Kidney (tissue), 13 donors: ENCODE measurements at regions not wholly inside any gene's neighbourhood (a gene's known extent, or its start where the extent isn't known, plus 50 kb on each side); places are given as distances from the start of the nearest gene placed in this dataset.

ENCODE experiments used
- DNase-seq, 5 donors: peaks; one replicate each; pipeline ENCODE4 v3.0.0-alpha.2; 2013 to 2020
- FAIRE-seq: peaks from 2 replicates; lab custom pipeline; 2012; peaks lifted over from hg19 to GRCh38; lab: Jason Lieb, UNC
- H3K27ac ChIP-seq, 2 donors: one replicate each; pipeline ENCODE4 v1.7.0; 2013; ENCODE audit warnings: low read depth in 2 of 2, low read length in 2 of 2, inconsistent platforms in 1 of 2
- H3K27me3 ChIP-seq: one replicate; pipeline ENCODE4 v1.7.1; 2013; ENCODE audit warnings: low read length, inconsistent platforms; ENCODE audit not compliant: control insufficient read depth, insufficient read depth
- H3K36me3 ChIP-seq, 3 donors: one replicate each; pipeline versions ENCODE4 v1.7.0 to v1.7.1; 2013; ENCODE audit warnings: low read length in 3 of 3, control low read depth in 1 of 3, inconsistent platforms in 1 of 3; ENCODE audit not compliant: insufficient read depth in 3 of 3, control insufficient read depth in 2 of 3
- H3K4me1 ChIP-seq, 3 donors: one replicate each; pipeline versions ENCODE4 v1.7.0 to v1.7.1; 2013; ENCODE audit warnings: low read length in 3 of 3, inconsistent platforms in 1 of 3, low read depth in 1 of 3; ENCODE audit not compliant: control insufficient read depth in 2 of 3, insufficient read depth in 2 of 3
- H3K4me3 ChIP-seq, 3 donors: one replicate each; pipeline versions ENCODE4 v1.7.0 to v1.8.1; 2013; ENCODE audit warnings: low read length in 3 of 3, control low read depth in 1 of 3, inconsistent platforms in 1 of 3
- H3K9ac ChIP-seq, 3 donors: one replicate each; pipeline versions ENCODE4 v1.7.0 to v1.7.1; 2013; ENCODE audit warnings: low read length in 3 of 3, control low read depth in 1 of 3, inconsistent platforms in 1 of 3
- H3K9me3 ChIP-seq, 3 donors: one replicate each; pipeline versions ENCODE4 v1.7.0 to v1.7.1; 2013; ENCODE audit warnings: low read length in 3 of 3, control low read depth in 1 of 3, inconsistent platforms in 1 of 3; ENCODE audit not compliant: control insufficient read depth in 2 of 3, insufficient read depth in 1 of 3
- CTCF ChIP-seq: IDR thresholded peaks from 3 replicates; pipeline ENCODE4 v1.5.1; 2012; ENCODE audit warnings: mild to moderate bottlenecking, moderate library complexity, borderline replicate concordance; ENCODE audit not compliant: insufficient read depth; ENCODE audit errors: extremely low read depth
- intact Hi-C: fragments of 100-400 bp; cut with DNase I; formaldehyde crosslinking; loops from one replicate; pipeline ENCODE4 v1.11.1; 2022
- donor health status: control.
- donor health status: control.
- donor health status: control.
- donor health status: control.
- donor health status: control.
- donor health status: DM: yes; HTN: yes; CAD: no.
- donor health status: Normal renal cell carcinoma (clear cell type).

- intact Hi-C loops, result no loop called here
- no peak overlapping the region for H3K27ac ChIP-seq
- TF ChIP-seq CTCF, result no peak
- no peaks in the 10 kb centered on the region for H3K9me3 ChIP-seq
- no peaks in the 10 kb centered on the region for H3K4me1 ChIP-seq
- DNase-seq, result no peak
- no peak overlapping the region for H3K4me3 ChIP-seq
- H3K27me3 ChIP-seq, result no peaks in the 10 kb centered on the region
- no peak for FAIRE-seq
- no peaks in the 10 kb centered on the region for H3K36me3 ChIP-seq
- no peak overlapping the region for H3K9ac ChIP-seq
These were observed 167.2 kb downstream of the EVX1 start for GRCh38 chr7:27409776-27410175.

GRCh38 chr7:27410812-27411544 is 168.4 kb downstream of the EVX1 start:
- FAIRE-seq (no peak), DNase-seq (peak in 1 of 5 donors; percentile 18)
- Histone ChIP-seq H3K4me3 (no peak overlapping the region), H3K9me3 (no peaks in the 10 kb centered on the region), H3K36me3 (no peaks in the 10 kb centered on the region), H3K9ac (no peak overlapping the region), H3K27ac (no peak overlapping the region), H3K27me3 (no peaks in the 10 kb centered on the region), H3K4me1 (no peaks in the 10 kb centered on the region)
- intact Hi-C loops, result no loop called here
- TF ChIP-seq CTCF, result no peak

- no peak overlapping the region for H3K27ac ChIP-seq
- no peak overlapping the region for H3K9ac ChIP-seq
- TF ChIP-seq CTCF, result no peak
- intact Hi-C loops, result no loop called here
- no peak overlapping the region for H3K4me3 ChIP-seq
- no peaks in the 10 kb centered on the region for H3K27me3 ChIP-seq
- FAIRE-seq, result no peak
- H3K36me3 ChIP-seq, result no peaks in the 10 kb centered on the region
- no peaks in the 10 kb centered on the region for H3K4me1 ChIP-seq
- H3K9me3 ChIP-seq, result no peaks in the 10 kb centered on the region
- no peak for DNase-seq
These were observed 169.6 kb downstream of the EVX1 start for GRCh38 chr7:27412164-27412563.

GRCh38 chr7:27418541-27418940 is 175.9 kb downstream of the EVX1 start:
- DNase-seq (no peak), FAIRE-seq (no peak)
- no peaks in the 10 kb centered on the region for H3K4me1 ChIP-seq
- no peak overlapping the region for H3K9ac ChIP-seq
- no peak overlapping the region for H3K27ac ChIP-seq
- no peaks in the 10 kb centered on the region for H3K36me3 ChIP-seq
- intact Hi-C loops, result no loop called here
- no peak overlapping the region for H3K4me3 ChIP-seq
- H3K27me3 ChIP-seq, result no peaks in the 10 kb centered on the region
- no peak for TF ChIP-seq CTCF
- no peaks in the 10 kb centered on the region for H3K9me3 ChIP-seq
